HG02852 (cell line): ENCODE measurements at regions not wholly inside any gene's neighbourhood (a gene's known extent, or its start where the extent isn't known, plus 50 kb on each side); places are given as distances from the start of the nearest gene placed in this dataset.
"Not testable (repeated sequence)": the region's sequence is repeated elsewhere in the genome, so short reads cannot be mapped to it uniquely, and the experiment has no call there.

Source experiments
- ATAC-seq: cut with Tn5 transposase; IDR thresholded peaks from one replicate; pipeline ENCODE4 v1.9.1; 2021; ENCODE audit warnings: mild to moderate bottlenecking, moderate library complexity; ENCODE audit not compliant: unreplicated experiment

DNA sequence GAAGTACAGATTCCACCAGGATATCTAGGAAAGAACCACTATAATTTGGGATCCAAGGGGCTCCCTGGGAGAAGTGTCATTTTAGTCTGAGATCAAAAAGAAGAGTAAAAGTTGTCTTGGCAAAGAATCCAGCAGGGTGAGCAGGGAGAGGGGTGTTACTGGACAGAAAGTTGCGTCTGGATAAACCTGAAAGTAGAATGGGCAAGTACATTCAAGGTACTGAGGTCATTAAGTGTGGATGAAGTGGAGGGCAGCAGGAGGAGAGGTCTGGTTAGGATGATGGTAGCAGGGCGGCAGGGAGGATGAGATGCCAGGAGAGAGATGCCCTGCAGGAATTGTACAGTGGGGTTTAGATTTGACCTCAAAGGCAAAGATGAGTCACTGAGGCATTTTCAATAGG is 253.3 kb downstream of the KLF13 start:
- ATAC-seq = no peak

DNA sequence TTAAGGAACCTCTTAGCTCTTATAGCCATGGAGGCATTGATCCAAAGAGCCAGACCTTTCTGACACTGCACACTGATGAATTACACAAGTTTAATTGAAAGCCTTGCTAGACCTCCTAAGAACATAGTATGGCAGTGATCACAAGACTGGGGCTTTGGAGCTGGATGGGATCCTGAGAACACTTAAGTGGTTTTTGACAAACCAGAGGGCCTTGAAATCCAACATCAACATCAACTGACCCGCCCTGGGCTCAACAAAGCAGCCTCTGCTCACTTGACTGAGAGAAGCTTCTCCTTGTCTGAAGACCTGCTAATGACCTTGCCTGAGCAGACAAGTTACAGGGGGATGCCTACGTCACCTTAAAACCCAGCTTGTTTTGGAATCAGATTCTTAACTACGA is 257.6 kb downstream of the KLF13 start:
- ATAC-seq = no peak

DNA sequence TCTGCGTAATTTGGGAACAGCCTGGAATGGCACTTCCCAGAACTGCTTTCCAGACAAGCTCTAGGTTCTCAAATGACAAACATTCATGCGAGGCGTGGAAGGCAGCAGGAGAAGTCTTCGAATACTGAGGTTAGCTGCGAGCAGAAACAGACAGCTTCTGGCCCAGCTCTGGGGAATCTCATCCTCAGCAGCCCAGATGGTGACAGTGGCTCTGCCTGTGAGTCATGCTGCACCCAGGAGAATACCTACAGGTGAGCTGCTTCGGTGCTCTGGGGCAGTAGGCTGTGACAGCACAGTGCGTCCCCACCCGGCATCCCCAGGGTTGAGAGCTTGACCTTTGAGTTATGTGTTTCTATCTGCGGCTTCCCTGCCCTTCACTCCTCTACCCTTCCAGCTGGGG is 258.6 kb downstream of the KLF13 start:
- no peak for ATAC-seq

DNA sequence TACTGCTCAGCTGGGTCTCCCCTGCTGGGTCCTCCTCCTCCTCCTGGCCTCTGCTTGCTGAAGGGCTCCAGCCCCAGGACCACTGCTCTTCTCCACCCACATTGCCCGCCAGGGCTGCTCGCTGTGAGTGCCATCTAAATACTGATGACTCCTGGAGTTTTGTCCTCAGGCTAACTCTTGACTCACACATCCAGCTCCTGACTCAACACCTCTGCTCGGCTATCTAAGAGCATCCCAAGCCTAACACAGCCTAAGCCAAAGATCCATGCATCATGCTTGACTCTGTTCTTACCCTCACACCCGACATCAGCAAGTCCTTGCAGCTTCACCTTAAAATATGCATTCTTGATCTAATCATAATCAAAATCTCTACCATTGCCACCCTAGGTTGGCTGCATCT is 260.2 kb downstream of the KLF13 start:
- no peak for ATAC-seq

DNA sequence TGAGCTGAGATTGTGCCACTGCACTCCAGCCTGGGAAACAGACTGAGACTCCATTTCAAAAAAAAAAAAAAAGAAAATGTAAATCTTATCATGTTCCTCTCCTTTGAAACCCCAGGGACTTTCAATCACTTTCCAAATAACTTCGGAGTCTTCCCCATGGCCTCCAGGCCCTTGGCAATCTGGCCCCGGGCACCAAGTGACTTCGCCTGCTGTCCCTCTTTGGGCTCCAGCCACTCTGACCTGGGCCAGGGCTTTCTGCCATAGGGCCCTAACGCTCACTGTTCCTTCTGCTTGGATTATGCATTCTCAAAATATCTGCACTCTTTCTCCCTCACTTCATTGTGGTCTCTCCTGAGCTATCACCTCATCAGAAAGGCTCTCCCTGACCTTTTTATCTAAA is 260.9 kb downstream of the KLF13 start:
- ATAC-seq = no peak

DNA sequence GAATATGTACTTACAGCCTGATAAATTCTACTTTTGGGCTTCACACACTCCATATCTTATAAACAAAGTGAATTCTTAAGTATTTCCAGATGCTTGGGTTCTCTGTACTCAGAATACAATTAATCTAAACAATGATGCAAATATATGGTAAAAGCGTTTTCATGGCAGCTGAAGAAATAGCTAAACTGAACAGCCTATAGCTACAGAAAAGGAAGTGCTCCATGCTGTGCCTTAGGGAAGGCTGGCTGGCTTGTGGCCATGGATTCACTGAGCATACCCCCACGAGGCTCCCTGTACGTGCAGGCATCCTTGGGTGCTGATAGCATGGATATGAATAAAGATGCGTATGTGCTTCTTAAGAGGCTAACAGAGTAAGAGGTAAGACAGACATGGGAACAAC is 264.0 kb downstream of the KLF13 start:
- ATAC-seq = no peak

DNA sequence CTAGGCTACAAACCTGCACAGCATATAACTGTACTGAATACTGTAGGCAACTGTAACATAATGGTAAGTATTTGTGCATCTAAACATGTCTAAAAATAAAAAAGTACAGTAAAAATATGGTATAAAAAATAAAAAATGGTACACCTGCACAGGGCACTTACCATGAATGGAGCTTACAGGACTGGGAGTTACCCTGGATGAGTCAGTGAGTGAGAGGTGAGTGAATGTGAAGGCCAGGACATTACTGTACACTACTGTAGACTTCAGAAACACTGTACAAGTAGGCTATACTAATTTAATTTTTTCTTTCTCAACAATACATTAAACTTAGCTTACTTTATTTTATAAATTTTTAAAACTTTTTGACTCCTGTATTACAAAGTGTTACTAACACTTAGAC is 265.3 kb downstream of the KLF13 start:
- ATAC-seq = no peak

DNA sequence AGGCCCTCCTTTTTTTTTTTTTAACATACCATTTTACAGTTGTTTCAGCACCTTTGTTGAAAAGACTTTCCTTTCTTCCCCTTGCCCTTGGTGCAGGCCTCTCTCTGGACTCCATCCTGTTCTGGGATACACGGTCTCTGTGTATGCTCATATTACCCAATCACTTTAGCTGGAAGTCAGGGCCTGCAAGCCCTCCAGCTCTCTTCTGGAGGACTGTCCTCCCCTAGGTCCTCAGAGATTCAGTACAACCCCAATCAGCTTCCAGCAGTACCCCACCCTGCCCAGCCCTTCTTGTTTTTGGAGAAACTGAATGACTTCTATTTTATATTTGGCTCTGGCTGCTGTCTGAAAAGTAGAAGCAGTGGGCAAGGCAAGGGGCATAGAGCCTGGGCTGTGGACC is 270.8 kb downstream of the KLF13 start:
- ATAC-seq = no peak

DNA sequence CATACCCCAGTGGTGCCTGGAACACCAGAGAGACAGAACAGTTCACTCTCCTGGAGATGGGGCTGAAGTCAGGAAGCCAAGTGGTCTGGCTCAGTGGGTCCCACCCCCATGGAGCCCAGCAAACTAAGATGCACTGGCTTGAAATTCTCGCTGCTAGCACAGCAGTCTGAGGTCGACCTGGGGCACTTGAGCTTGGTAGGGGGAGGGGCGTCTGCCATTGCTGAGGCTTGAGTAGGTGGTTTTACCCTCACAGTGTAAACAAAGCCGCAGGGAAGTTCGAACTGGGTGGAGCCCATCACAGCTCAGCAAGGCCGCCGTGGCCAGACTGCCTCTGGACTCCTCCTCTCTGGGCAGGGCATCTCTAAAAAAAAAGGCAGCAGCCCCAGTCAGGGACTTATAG is 272.0 kb downstream of the KLF13 start:
- no peak for ATAC-seq

DNA sequence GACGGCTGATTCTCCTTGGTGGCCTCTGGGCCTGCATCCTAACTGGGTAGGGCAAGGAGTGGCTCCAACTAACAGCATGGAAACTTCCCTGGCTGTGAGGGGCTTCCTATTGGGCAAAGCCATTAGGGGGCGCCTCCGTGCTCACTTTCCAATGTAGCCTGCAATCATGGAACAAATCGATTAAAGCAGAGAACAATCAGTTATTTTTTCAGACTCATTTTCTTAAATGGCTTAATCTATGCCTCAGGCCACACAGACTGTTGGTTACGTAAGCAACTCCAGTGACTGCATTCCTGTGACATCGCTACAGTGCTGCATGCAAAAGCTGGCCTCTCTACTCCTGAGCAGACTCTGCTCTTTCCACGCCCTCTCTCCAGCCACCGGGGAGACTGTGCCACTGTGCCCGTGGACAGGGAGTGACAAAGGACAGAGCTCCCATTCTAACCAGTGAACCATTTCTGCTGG is 278.9 kb downstream of the KLF13 start:
- ATAC-seq = no peak

DNA sequence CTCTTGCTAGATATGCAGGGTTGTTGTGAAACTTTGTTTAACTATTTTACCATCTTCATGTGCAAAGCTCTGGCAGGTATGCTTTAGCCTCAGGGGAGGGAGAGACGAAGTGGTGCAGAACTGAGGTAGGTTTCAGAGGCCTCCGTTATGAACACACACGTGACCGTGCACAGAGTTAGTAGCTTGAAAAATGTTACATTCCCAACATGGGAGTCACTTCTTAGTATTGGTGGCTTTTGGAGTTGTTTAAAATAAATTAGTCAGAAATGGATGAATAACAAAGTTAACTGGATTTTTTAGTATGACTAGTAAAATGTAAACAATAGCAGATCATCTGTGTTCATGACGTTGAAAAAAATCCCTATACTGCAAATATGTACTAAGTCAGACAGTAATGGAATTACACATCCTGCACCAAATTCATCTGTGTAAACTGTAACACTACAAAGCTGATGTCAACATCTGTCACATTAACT is 279.6 kb downstream of the KLF13 start:
- no peak for ATAC-seq

DNA sequence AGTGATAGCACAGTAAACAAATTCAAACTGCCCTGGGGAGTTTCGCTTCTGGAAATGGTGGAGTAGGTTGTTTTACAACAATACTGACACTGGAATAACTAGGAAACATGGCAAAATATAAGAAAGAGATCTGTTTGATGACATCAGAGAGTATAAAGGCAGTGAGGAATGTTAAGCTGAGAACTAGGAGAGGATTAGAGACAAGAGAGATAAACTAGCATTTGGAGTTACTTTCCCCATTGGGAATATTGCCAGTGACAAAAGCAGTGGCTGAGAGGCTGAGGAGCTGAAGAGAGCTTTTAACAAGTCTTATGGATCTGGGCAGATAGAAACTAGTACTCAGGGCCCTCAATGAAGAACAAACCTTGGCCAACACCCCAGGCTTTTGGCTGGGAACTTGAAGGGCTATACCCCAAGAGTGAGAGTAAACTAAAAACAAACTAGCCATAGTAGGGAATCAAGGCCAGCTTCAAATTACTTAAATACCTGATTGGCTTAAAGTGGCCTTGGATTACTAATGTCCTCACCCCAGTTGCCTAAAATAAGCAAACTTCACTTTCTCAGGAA is 280.4 kb downstream of the KLF13 start:
- no peak for ATAC-seq

DNA sequence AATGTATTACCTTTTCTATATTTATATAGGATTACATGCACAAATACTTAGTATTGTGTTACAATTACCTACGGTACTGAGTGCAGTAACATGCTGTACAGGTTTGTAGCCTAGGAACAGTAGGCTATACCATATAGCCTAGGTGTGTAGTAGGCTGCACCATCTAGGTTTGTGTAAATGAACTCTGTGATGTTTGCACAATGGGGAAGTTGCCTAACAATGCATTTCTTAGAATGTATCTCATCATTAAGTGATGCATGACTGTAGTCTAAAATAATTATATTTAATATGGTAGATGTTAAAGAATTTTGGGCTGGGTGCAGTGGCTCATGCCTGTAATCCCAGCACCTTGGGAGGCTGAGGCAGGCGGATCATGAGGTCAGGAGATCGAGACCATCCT is 281.0 kb downstream of the KLF13 start:
- no peak for ATAC-seq

DNA sequence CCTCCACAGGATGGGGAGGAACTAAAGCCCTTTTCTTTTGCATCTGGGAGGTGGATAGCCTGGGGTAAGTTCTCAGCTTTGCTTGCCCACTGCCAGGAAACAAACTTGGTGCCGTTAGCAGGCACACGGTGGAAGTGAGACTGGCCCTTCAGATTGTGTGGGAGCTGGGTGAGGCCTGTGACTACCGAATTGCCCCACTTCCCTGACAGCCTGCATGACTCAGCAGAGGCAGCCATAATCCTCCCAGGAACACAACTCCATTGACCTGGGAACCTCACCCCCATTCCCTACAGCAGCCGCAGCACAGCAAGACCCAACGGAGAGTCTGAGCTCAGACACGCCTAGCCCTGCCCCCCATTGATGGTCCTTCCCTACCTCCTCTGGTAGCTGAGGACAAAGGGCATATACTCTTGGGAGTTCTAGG is 282.6 kb downstream of the KLF13 start:
- ATAC-seq = no peak

DNA sequence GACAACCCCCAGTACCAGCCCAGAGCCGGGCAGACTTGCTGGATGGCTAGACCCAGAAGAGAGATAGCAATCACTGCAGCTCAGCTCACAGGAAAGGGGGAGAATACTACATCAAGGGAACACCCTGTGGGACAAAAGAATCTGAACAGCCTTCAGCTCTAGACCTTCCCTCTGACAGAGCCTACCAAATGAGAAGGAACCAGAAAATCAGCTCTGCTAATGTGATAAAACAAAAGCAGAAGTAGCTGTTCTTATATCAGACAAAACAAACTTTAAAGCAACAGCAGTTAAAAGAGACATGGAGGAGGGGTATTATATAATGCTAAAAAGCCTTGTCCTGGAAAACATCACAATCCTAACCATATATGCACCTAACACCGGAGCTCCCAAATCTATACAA is 283.3 kb downstream of the KLF13 start:
- no peak for ATAC-seq

DNA sequence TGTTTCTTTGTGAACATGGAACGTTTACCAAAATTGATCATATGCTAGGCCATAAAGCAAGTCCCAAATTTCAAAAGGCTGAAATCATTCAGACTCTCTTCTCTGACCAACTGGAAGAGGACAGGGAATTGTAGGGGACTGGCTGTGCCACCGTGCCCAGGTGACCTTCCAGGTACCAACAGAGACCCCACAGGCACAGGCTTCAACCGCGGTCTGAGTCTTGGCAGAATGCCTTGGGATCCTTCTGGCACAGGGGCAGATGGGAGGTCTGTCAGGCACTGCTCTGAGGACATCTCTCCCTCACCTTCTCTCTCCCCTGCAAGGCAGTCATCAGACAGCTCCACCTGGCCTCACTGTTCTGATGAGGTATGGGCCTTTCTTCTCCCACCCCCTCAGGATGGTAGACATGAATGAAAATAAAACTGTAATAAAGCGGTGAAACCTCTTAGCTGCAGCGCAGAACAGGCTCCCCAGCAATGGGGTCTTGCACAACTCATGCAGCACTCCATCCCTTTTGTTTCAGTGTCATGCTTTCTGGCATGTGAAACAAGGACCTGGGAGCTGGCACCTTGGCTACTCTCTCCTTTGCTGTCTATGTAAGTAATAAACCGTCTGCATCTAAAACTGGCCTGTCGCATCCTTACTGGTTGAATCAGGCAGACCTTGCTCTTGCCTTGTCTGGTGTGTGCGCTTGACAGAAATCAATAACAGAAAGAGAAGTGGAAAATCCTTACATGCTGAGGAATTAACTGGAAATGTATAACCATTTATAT is 289.2 kb downstream of the KLF13 start:
- ATAC-seq = no peak

DNA sequence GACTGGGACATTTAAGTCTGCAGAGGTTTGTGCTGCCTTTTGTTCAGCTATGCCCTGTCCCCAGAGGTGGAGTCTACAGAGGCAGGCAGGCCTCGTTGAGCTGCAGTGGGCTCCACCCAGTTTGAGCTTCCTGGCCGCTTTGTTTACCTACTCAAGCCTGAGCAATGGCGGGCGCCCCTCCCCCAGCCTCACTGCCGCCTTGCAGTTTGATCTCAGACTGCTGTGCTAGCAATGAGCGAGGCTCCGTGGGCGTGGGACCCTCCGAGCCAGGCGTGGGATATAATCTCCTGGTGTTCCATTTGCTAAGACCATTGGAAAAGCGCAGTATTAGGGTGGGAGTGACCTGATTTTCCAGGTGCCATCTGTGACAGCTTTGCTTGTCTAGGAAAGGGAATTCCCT is 296.7 kb downstream of the KLF13 start:
- ATAC-seq = not testable (repeated sequence)

DNA sequence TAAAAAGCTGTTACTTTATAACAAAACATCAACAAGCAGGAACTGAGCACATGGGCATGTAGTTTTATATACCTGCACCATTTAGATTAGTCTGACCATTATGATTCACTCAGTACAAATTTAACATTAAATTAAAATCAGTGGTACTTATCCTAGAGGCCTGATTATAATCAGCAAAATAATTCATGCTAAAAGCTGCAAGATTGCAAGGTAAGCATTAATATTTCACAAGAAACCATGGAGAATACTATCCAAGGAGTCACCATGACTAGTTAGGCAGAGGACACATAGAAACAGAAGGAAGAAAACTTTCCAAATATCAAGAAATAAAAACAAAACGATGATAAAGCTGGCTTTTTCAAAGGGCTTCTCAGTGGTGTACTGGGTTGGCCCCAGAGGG is 297.5 kb downstream of the KLF13 start:
- ATAC-seq = not testable (repeated sequence)

DNA sequence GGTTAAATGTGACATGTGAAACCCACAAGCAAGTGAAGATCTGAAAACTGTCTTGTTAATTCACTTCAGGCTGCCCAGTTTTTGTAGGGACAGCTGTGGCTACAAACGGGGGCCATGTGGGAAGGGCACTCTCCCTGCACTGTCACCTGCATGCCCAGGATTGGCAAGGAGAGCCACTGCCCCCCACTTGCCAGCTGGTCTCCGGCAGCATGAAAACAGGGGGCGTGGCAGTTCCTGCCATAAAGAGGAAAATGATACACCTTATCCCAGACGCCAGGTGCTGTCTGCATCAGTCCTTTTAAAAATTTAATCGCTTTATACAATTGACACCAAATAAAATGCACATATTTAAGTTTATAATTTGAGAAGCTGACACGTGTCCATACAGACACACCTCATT is 309.1 kb downstream of the KLF13 start:
- not testable (repeated sequence) for ATAC-seq

DNA sequence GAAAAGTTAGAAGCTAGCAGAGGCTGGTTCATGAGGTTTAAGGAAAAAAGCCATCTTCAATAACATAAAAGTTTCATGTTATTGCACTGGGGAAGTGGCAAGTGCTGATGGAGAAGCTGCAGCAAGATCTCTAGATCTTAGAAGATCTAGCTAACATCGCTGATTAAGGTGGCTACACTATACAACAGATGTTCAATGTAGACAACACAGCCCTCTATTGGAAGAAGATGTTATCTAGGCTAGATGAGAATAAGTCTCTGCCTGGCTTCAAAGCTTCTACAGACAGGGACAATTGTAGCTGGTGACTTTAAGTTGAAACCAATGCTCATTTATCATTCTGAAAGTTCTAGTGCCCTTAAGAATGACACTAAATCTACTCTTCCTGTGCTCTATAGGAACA is 310.3 kb downstream of the KLF13 start:
- not testable (repeated sequence) for ATAC-seq

DNA sequence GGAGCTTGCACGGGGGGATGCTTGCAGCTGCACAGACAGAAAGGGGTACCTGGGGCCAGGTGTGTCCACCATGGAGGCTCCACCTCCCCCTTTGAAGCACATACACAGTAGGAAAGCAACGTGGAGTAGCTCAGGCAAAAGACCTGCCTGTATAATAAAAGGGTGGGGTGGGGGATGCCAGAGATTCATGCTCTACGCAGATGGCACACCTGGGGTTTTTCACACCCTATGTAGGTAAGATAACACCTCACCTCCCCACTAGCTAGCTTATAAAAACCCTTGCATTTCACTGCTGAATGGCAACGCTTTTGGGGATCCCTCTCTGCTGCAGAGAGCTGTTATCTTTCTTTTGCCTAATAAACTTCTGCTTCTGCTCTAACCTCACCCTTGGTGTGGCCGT is 317.3 kb downstream of the KLF13 start:
- not testable (repeated sequence) for ATAC-seq

DNA sequence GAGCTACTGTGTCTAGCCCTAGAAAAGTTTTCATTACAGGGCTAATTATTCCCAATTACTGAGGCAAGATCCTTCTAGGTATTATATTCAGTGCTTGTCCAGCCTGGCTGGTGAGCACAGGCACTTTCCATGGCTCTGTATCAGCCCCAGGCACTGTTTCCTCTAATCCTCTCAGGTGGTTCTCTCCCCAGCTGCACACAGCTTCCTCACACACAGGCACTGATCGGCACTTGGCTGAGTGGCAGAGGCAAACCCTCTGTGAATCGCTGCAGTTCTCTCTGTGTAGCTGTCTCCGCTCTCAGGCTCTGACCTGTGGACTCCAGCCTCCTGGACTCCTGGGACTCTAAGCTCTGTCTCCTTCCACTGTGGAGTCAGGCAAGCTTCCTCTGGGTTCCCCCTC is 318.1 kb downstream of the KLF13 start:
- not testable (repeated sequence) for ATAC-seq
